ENCODE measurements at regions not wholly inside any gene's neighbourhood (a gene's known extent, or its start where the extent isn't known, plus 50 kb on each side); places are given as distances from the start of the nearest gene placed in this dataset.
A peak's percentile ranks its signal among the peaks of the same experiment; 100 is the strongest.
"Not testable (repeated sequence)": the region's sequence is repeated elsewhere in the genome, so short reads cannot be mapped to it uniquely, and the experiment has no call there.

DNA sequence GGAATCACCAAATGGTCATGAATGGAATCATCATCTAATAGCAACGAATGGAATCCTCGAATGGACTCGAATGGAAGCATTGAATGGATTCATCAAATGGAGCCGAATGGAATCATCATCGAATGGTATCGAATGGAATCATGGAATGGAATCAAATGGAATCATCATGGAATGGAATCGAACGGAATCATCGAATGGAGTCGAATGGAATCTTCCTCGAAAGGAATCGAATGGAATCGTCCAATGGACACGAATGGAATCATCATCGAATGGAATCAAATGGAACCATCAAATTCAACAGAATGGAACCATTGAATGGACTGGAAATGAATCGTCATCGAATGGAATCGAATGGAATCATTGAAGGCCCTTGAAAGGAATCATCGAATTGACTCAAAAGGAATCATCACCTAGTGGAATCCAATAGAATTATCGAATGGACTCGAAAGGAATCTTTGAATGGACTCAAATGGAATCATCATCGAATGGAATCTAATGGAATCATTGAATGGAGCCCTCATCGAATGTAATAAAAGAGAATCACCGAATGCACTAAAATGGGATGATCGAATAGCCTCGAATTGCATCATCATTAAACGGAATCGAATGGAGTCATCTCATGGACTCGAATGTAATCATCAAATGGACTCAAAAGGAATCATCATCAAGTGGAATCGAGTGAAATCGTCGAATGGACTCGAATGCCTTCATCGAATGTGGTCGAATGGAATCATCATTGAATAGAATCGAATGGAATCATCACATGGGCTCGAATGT, 236.7 kb downstream of the SHCBP1 start:
- POLR2A ChIA-PET; ATAC-seq; H3K4me1 Mint-ChIP-seq (ENCODE audit: low read depth); H3K27me3 Mint-ChIP-seq (ENCODE audit: low read depth); H3K4me3 Mint-ChIP-seq; CTCF ChIA-PET; H3K27ac Mint-ChIP-seq; H3K36me3 Mint-ChIP-seq (ENCODE audit: low read depth): not testable (repeated sequence)
- DNase-seq = peak; percentile 49
- H3K9me3 Mint-ChIP-seq (ENCODE audit: insufficient read depth) = peaks cover 11% of the 10 kb centered on the region

- H3K9me3 Mint-ChIP-seq (ENCODE audit: insufficient read depth) = peaks cover 11% of the 10 kb centered on the region
- H3K4me1 Mint-ChIP-seq (ENCODE audit: low read depth); POLR2A ChIA-PET; H3K27ac Mint-ChIP-seq; H3K27me3 Mint-ChIP-seq (ENCODE audit: low read depth); CTCF ChIA-PET; H3K36me3 Mint-ChIP-seq (ENCODE audit: low read depth); DNase-seq; ATAC-seq; H3K4me3 Mint-ChIP-seq: not testable (repeated sequence)
These were observed 237.6 kb downstream of the SHCBP1 start for GRCh38 chr16:46383581-46383980.

GRCh38 chr16:46382791-46383541, 238.2 kb downstream of the SHCBP1 start:
- DNase-seq = peak; percentile 44
- POLR2A ChIA-PET; H3K27ac Mint-ChIP-seq; ATAC-seq; H3K36me3 Mint-ChIP-seq (ENCODE audit: low read depth); H3K4me3 Mint-ChIP-seq; CTCF ChIA-PET; H3K27me3 Mint-ChIP-seq (ENCODE audit: low read depth); H3K4me1 Mint-ChIP-seq (ENCODE audit: low read depth): not testable (repeated sequence)
- peaks cover 11% of the 10 kb centered on the region for H3K9me3 Mint-ChIP-seq (ENCODE audit: insufficient read depth)

GRCh38 chr16:46382079-46382478, 239.1 kb downstream of the SHCBP1 start:
- H3K9me3 Mint-ChIP-seq (ENCODE audit: insufficient read depth); H3K27me3 Mint-ChIP-seq (ENCODE audit: low read depth); H3K4me3 Mint-ChIP-seq; H3K27ac Mint-ChIP-seq; H3K36me3 Mint-ChIP-seq (ENCODE audit: low read depth); CTCF ChIA-PET; ATAC-seq; H3K4me1 Mint-ChIP-seq (ENCODE audit: low read depth); POLR2A ChIA-PET: not testable (repeated sequence)
- DNase-seq = peak; percentile 22

- H3K27ac Mint-ChIP-seq; H3K4me3 Mint-ChIP-seq; ATAC-seq; CTCF ChIA-PET; H3K4me1 Mint-ChIP-seq (ENCODE audit: low read depth); POLR2A ChIA-PET; H3K27me3 Mint-ChIP-seq (ENCODE audit: low read depth); DNase-seq; H3K9me3 Mint-ChIP-seq (ENCODE audit: insufficient read depth); H3K36me3 Mint-ChIP-seq (ENCODE audit: low read depth): not testable (repeated sequence)
These were observed 239.8 kb downstream of the SHCBP1 start for GRCh38 chr16:46381344-46381743.

All from activated CD8-positive, alpha-beta T cell treated with anti-CD3 and anti-CD28 coated beads, Interleukin-2, amount 10 ng/mL, durations not matched to agents 7 days and 5 days (primary cell).